Progenitor cell of endocrine pancreas (in vitro differentiated cells): ENCODE measurements at regions not wholly inside any gene's neighbourhood (a gene's known extent, or its start where the extent isn't known, plus 50 kb on each side); places are given as distances from the start of the nearest gene placed in this dataset.
A peak's percentile ranks its signal among the peaks of the same experiment; 100 is the strongest.

ENCODE experiments used
- DNase-seq: peaks from one replicate; pipeline ENCODE4 v3.0.0; 2021; ENCODE audit warnings: low spot score; ENCODE audit not compliant: unreplicated experiment
- H3K27ac Mint-ChIP-seq: 2 replicates; pipeline ENCODE4 v1.8.0; 2021; ENCODE audit warnings: mild to moderate bottlenecking, moderate library complexity, mixed read lengths
- H3K27me3 Mint-ChIP-seq: 2 replicates; pipeline ENCODE4 v1.8.0; 2021; ENCODE audit warnings: mixed read lengths
- H3K36me3 Mint-ChIP-seq: 2 replicates; pipeline ENCODE4 v1.8.0; 2022; ENCODE audit warnings: mixed read lengths; ENCODE audit not compliant: insufficient read depth
- H3K4me1 Mint-ChIP-seq: 2 replicates; pipeline ENCODE4 v1.8.0; 2021; ENCODE audit warnings: low read depth, mixed read lengths
- H3K4me3 Mint-ChIP-seq: 2 replicates; pipeline ENCODE4 v1.8.0; 2021; ENCODE audit warnings: low read depth, mild to moderate bottlenecking, moderate library complexity, mixed read lengths
- H3K9me3 Mint-ChIP-seq: 2 replicates; pipeline ENCODE4 v1.8.0; 2021; ENCODE audit warnings: low read depth, mixed read lengths
- TF ChIP-seq, protein P1 (sequence below): fragments of 200-600 bp; sonication (generic); IDR thresholded peaks from one replicate; pipeline ENCODE4 v1.5.0; 2021; ENCODE audit warnings: antibody characterized with exemption, mild to moderate bottlenecking; ENCODE audit not compliant: unreplicated experiment

DNA sequence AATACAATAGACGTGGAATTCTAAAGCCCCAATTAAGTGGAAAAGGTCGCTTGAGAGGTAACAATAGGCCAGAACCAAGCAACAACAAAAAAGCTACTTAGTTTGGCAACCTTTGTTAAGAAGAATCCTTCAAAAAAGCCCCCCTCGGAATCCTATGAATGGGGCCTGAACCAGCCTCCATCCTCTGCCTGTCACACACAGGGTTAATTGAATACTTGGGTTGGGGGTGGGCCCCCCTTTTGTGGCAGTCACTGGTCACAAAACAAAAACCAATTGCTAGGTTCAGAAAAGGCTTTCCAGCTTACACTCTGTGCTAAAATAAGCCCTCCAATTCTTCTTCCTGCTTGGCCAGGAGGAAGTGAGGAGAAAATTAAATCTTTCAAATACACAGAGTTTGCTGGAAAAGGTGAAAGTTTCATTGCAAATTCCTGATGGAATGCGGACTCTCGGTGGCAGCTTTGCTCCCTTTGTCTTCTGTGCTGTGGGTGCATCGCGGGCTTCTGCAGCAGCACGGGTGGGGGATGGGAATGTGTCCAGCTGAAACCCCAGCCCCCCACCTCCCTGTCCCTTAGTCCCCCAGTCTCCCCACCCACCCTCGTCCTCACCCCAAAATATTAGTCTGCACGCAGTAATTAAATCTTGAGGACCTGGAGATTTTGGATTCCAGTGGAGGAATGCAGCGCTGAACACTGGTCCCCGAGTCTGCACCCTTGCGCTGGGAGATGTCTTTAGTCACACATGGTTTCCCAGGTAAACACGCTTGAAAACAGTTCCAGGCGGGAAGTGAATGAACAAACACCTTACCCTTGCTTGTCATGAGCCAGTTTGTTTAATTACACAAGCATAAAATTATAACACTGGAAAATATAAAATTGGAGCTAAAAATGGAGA lies 254.3 kb downstream of the SOX11 start:
- H3K27me3 Mint-ChIP-seq = peaks cover 11% of the 10 kb centered on the region
- peaks cover 21% of the 10 kb centered on the region for H3K4me1 Mint-ChIP-seq
- H3K36me3 Mint-ChIP-seq = no peaks in the 10 kb centered on the region
- peak overlapping the region; percentile 33 for H3K4me3 Mint-ChIP-seq
- H3K9me3 Mint-ChIP-seq = no peaks in the 10 kb centered on the region
- TF ChIP-seq, protein P1, sequence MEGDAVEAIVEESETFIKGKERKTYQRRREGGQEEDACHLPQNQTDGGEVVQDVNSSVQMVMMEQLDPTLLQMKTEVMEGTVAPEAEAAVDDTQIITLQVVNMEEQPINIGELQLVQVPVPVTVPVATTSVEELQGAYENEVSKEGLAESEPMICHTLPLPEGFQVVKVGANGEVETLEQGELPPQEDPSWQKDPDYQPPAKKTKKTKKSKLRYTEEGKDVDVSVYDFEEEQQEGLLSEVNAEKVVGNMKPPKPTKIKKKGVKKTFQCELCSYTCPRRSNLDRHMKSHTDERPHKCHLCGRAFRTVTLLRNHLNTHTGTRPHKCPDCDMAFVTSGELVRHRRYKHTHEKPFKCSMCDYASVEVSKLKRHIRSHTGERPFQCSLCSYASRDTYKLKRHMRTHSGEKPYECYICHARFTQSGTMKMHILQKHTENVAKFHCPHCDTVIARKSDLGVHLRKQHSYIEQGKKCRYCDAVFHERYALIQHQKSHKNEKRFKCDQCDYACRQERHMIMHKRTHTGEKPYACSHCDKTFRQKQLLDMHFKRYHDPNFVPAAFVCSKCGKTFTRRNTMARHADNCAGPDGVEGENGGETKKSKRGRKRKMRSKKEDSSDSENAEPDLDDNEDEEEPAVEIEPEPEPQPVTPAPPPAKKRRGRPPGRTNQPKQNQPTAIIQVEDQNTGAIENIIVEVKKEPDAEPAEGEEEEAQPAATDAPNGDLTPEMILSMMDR = no peak
- DNase-seq = no peak
- H3K27ac Mint-ChIP-seq = peak overlapping the region; percentile 83

DNA sequence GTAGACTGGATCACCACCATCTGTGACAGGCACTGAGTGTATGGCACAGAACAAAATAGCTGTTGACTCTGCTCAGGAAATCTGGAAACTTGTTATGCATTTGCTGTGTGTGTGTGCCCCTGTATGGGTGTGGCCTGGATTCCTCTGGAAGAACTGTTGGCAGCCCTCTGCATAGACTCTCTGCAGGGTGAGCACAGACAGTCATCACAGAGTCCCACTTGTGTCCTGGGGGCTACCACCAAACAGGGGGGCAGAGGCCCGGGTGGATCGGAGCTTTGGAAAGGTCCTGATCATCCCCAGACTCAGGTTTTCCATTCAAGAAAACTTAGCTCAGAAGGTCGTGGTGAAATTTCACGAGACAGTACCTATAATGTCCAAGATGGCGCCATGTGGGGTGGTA lies 258.6 kb downstream of the SOX11 start:
- Mint-ChIP-seq H3K36me3 (no peaks in the 10 kb centered on the region), H3K9me3 (peaks cover 7% of the 10 kb centered on the region), H3K27ac (no peak overlapping the region), H3K27me3 (no peaks in the 10 kb centered on the region), H3K4me1 (peaks cover 12% of the 10 kb centered on the region), H3K4me3 (no peak overlapping the region)
- TF ChIP-seq, protein P1 = no peak
- DNase-seq = no peak

DNA sequence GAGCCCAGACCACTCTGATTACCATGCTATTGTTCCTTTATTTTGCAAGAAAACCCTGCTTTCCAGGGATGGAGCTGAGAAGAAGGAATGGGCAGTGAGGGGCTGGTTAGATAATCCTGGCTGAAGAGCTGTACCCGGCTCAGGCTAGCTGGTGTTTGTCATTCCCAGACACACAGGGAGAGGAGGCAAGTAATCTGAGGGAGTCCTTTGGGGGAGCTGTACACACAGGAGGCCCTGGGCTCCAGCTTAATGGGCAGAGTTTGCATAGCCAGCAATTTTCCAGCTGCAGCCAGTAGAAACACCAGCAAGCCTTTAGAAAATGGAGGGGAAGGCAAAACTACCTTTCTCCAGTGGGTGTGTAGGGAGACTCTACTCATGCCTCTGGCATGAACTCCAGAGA lies 259.3 kb downstream of the SOX11 start:
- Mint-ChIP-seq H3K4me3 (no peak overlapping the region), H3K4me1 (peaks cover 5% of the 10 kb centered on the region), H3K36me3 (no peaks in the 10 kb centered on the region), H3K9me3 (peaks cover 8% of the 10 kb centered on the region), H3K27ac (no peak overlapping the region), H3K27me3 (no peaks in the 10 kb centered on the region)
- TF ChIP-seq, protein P1 = no peak
- no peak for DNase-seq

DNA sequence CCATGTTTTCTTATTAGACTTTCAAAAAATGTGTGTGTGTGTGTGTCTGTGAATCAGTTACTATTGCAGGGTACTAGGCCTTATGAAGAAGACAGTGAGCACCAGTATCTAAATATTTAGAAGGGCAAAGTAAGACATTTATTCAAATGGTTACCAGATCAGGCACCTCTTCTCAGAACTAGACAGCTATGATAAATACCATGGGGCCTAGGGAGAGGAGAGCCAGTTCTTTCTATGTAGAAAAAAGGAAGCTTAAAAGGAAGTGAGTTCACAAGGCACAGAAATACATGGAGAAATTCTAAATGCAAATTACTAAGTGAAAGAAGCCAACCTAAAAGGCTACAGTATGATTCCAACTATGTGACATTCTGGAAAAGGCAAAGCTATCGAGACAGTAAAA lies 261.3 kb downstream of the SOX11 start:
- TF ChIP-seq, protein P1 = no peak
- no peak overlapping the region for H3K4me3 Mint-ChIP-seq
- no peak for DNase-seq
- H3K4me1 Mint-ChIP-seq = peaks cover 5% of the 10 kb centered on the region
- no peaks in the 10 kb centered on the region for H3K27me3 Mint-ChIP-seq
- no peak overlapping the region for H3K27ac Mint-ChIP-seq
- H3K36me3 Mint-ChIP-seq = no peaks in the 10 kb centered on the region
- peaks cover 8% of the 10 kb centered on the region for H3K9me3 Mint-ChIP-seq

DNA sequence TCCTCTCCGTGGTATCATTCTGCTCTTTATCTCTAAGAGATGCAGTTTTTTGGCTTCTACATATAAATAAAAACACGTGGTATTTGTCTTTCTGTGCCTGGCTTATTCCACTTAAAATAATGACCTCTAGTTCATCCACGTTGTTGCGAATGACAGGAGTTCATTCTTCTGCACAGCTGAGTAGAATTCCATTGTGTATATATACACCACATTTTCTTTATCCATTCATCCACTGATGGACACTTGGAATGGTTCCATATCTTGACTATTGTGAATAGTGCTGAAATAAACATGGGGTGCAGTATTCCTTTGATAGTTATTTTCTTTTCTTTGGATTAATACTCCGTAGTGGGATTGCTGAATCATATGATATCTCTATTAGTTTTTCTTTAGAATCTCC lies 262.3 kb downstream of the SOX11 start:
- no peaks in the 10 kb centered on the region for H3K36me3 Mint-ChIP-seq
- no peak overlapping the region for H3K4me3 Mint-ChIP-seq

More for the DNA sequence above, 262.3 kb downstream of the SOX11 start:
- Mint-ChIP-seq H3K27me3 (no peaks in the 10 kb centered on the region), H3K9me3 (peaks cover 8% of the 10 kb centered on the region), H3K27ac (no peak overlapping the region), H3K4me1 (peaks cover 6% of the 10 kb centered on the region)
- TF ChIP-seq, protein P1 = no peak
- DNase-seq = no peak
